K562 (cell line): ENCODE measurements at regions not wholly inside any gene's neighbourhood (a gene's known extent, or its start where the extent isn't known, plus 50 kb on each side); places are given as distances from the start of the nearest gene placed in this dataset.

Experiments used
- ATF7 ChIP-seq: fragments of 450-650 bp; IDR thresholded peaks from 2 replicates; pipeline ENCODE4 v1.7.1; 2014; ENCODE audit warnings: mild to moderate bottlenecking, moderate library complexity
- BRF1 ChIP-seq: IDR thresholded peaks from 3 replicates; pipeline ENCODE4 v1.6.1; 2011; ENCODE audit warnings: borderline replicate concordance, mild to moderate bottlenecking; ENCODE audit not compliant: insufficient read length; ENCODE audit errors: extremely low read depth
- FOXK1 ChIP-seq: sonication (generic); formaldehyde crosslinking; IDR thresholded peaks from 2 replicates; pipeline ENCODE4 v1.8.0; 2022; ENCODE audit warnings: missing genetic modification reagents, mild to moderate bottlenecking, borderline replicate concordance
- ILF3 ChIP-seq: fragments of 450-650 bp; IDR thresholded peaks from 2 replicates; pipeline ENCODE4 v1.6.1; 2018; ENCODE audit warnings: antibody characterized with exemption, mild to moderate bottlenecking, moderate library complexity, borderline replicate concordance
- MTA3 ChIP-seq: fragments of 450-650 bp; formaldehyde crosslinking; IDR thresholded peaks from 2 replicates; pipeline ENCODE4 v1.6.1; 2017; ENCODE audit warnings: mild to moderate bottlenecking, borderline replicate concordance
- NONO ChIP-seq, 2 experiments: fragments of 200-400 bp in 1 of 2; fragments of 450-650 bp in 1 of 2; formaldehyde crosslinking in 1 of 2; IDR thresholded peaks; 2 replicates each; pipeline ENCODE4 v1.6.1; 2017; ENCODE audit warnings: low read depth in 2 of 2, mild to moderate bottlenecking in 2 of 2, moderate library complexity in 2 of 2, low read length in 1 of 2
- NR2C1 ChIP-seq, 2 experiments: fragments of 450-650 bp; IDR thresholded peaks; 2 replicates each; pipeline ENCODE4 v1.6.1; 2017; ENCODE audit warnings: mild to moderate bottlenecking in 2 of 2, antibody characterized with exemption in 1 of 2, inconsistent platforms in 1 of 2, missing compliant biosample characterization in 1 of 2, missing genetic modification characterization in 1 of 2
- REST ChIP-seq, 2 experiments: fragments of 450-650 bp; formaldehyde crosslinking in 1 of 2; IDR thresholded peaks; 2 replicates each; pipeline versions ENCODE4 v1.4.0 to v1.6.1; 2014 to 2020; ENCODE audit warnings: mild to moderate bottlenecking in 2 of 2, borderline replicate concordance in 1 of 2, low read depth in 1 of 2
- ZC3H11A ChIP-seq: IDR thresholded peaks from 2 replicates; pipeline ENCODE4 v1.6.1; 2012; ENCODE audit warnings: low read depth, low read length, improper control_type of control experiment
- ZNF511 ChIP-seq: sonication (generic); formaldehyde crosslinking; IDR thresholded peaks from 2 replicates; pipeline ENCODE4 v1.8.0; 2022; ENCODE audit warnings: mild to moderate bottlenecking, missing genetic modification reagents
- ZNF551 ChIP-seq: fragments of 250-450 bp; sonication (Bioruptor Pico); IDR thresholded peaks from 2 replicates; pipeline ENCODE4 v1.5.0; 2021; ENCODE audit warnings: mild to moderate bottlenecking, moderate library complexity
- ZNF644 ChIP-seq: fragments of 200-800 bp; sonication (Bioruptor generic); IDR thresholded peaks from 2 replicates; pipeline ENCODE4 v1.6.1; 2016; ENCODE audit warnings: low read depth, missing genetic modification characterization, missing compliant biosample characterization
- ZNF740 ChIP-seq, 3 experiments: fragments of 200-800 bp in 1 of 3; sonication (Bioruptor generic) in 1 of 3; sonication (generic) in 1 of 3; formaldehyde crosslinking in 1 of 3; IDR thresholded peaks; 2 replicates each; pipeline versions ENCODE4 v1.6.1 to v1.8.0; 2016 to 2022; ENCODE audit warnings: mild to moderate bottlenecking in 2 of 3, missing compliant biosample characterization in 2 of 3, missing genetic modification characterization in 2 of 3, missing genetic modification reagents in 1 of 3
- ZNF766 ChIP-seq: fragments of 200-800 bp; sonication (Bioruptor generic); conservative IDR thresholded peaks from 2 replicates; pipeline ENCODE4 v1.6.1; 2016; ENCODE audit warnings: missing genetic modification characterization, missing compliant biosample characterization

- TF ChIP-seq ZNF740 (CRISPR knock-in tag; IDR thresholded peaks at IDR 0.05), result no peak
- no peak for TF ChIP-seq ZNF740 (tag; IDR thresholded peaks at IDR 0.05)
- TF ChIP-seq ILF3, result no peak
- TF ChIP-seq ZC3H11A, result 0 out of 2 replicates have a peak, but pooled peaks have one; percentile 42
- peak; percentile 11; the same call in 1 of the 2 replicates for TF ChIP-seq ATF7
- no peak for TF ChIP-seq FOXK1 (CRISPR knock-in tag)
- peak; percentile 40; the same call in 1 of the 2 replicates for TF ChIP-seq MTA3
- peak; percentile 55; the same call in 1 of the 2 replicates for TF ChIP-seq REST (IDR thresholded peaks at IDR 0.05; ENCODE audit: borderline replicate concordance)
- TF ChIP-seq REST (CRISPR knock-in tag; IDR thresholded peaks at IDR 0.05; ENCODE audit: low read depth), result no peak
- TF ChIP-seq ZNF644 (tag), result no peak
- no peak for TF ChIP-seq ZNF551
- no peak for TF ChIP-seq NONO (IDR thresholded peaks at IDR 0.05; ENCODE audit: low read depth in 2 of 2, low read length in 1 of 2)
- TF ChIP-seq NR2C1 (IDR thresholded peaks at IDR 0.05), result 0 out of 2 replicates have a peak, but pooled peaks have one; percentile 20
- TF ChIP-seq NR2C1 (tag; IDR thresholded peaks at IDR 0.05), result 0 out of 2 replicates have a peak, but pooled peaks have one; percentile 17
- no peak for TF ChIP-seq BRF1
- no peak for TF ChIP-seq ZNF511 (CRISPR knock-in tag)
- TF ChIP-seq ZNF766 (CRISPR knock-in tag), result peak; percentile 45; the same call in 1 of the 2 replicates
Measured at GRCh38 chr6:15086348-15087158, 159.3 kb upstream of the JARID2 start (continued).
